ENCODE measurements at regions not wholly inside any gene's neighbourhood (a gene's known extent, or its start where the extent isn't known, plus 50 kb on each side); places are given as distances from the start of the nearest gene placed in this dataset.

DNA sequence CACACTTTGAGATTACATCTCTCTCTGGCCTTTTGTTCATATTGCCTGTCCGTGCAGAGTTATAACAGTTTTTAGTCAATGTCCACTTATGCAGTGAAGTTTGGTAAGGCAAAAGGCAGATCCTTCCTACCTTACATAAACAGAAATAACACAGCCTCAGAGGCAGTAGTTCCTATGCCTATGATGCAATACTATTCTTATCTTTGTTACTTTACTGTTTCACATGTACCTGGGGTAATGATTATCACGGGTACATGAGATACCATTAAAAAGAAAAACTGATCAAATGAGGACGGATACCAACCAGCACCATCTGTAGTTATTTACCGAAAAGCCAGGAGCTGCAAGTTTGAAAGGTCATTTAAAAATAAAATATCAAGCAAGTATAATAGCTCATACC, 166.8 kb downstream of the BTC start:
- TF ChIP-seq, protein P1, sequence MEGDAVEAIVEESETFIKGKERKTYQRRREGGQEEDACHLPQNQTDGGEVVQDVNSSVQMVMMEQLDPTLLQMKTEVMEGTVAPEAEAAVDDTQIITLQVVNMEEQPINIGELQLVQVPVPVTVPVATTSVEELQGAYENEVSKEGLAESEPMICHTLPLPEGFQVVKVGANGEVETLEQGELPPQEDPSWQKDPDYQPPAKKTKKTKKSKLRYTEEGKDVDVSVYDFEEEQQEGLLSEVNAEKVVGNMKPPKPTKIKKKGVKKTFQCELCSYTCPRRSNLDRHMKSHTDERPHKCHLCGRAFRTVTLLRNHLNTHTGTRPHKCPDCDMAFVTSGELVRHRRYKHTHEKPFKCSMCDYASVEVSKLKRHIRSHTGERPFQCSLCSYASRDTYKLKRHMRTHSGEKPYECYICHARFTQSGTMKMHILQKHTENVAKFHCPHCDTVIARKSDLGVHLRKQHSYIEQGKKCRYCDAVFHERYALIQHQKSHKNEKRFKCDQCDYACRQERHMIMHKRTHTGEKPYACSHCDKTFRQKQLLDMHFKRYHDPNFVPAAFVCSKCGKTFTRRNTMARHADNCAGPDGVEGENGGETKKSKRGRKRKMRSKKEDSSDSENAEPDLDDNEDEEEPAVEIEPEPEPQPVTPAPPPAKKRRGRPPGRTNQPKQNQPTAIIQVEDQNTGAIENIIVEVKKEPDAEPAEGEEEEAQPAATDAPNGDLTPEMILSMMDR (optimal IDR thresholded peaks at IDR 0.05 in 1 of 3, IDR thresholded peaks at IDR 0.05 in 1 of 3, conservative IDR thresholded peaks at IDR 0.05 in 1 of 3; ENCODE audit: extremely low read depth in 1 of 3, insufficient read depth in 2 of 3, low read length in 3 of 3): no peak
- TF ChIP-seq EZH2 (IDR thresholded peaks at IDR 0.05; ENCODE audit: low read length): no peak
